ENCODE measurements at regions not wholly inside any gene's neighbourhood (a gene's known extent, or its start where the extent isn't known, plus 50 kb on each side); places are given as distances from the start of the nearest gene placed in this dataset.

GRCh38 chr2:7967707-7968405 lies 714.0 kb upstream of the ID2 start:
- DNase-seq (ENCODE audit: extremely low read depth, insufficient read length): no peak
- TF ChIP-seq CTCF (IDR thresholded peaks at IDR 0.05; ENCODE audit: insufficient read depth, low read length, poor library complexity, severe bottlenecking): no peak
- H3K27me3 ChIP-seq (replicated peaks; ENCODE audit: control insufficient read depth, insufficient read depth, low read length): peaks cover 2% of the 10 kb centered on the region; the same call in 1 of the 2 replicates
- no peaks in the 10 kb centered on the region for H3K36me3 ChIP-seq (ENCODE audit: control insufficient read depth, insufficient read depth, low read length)
- no peak overlapping the region for H3K4me3 ChIP-seq (replicated peaks; ENCODE audit: low read depth, low read length)

- no peak for TF ChIP-seq CTCF (IDR thresholded peaks at IDR 0.05; ENCODE audit: insufficient read depth, low read length, poor library complexity, severe bottlenecking)
- Histone ChIP-seq H3K27me3 (replicated peaks; ENCODE audit: control insufficient read depth, insufficient read depth, low read length) (peaks cover 3% of the 10 kb centered on the region; the same call in 1 of the 2 replicates), H3K4me3 (replicated peaks; ENCODE audit: low read depth, low read length) (no peak overlapping the region), H3K36me3 (ENCODE audit: control insufficient read depth, insufficient read depth, low read length) (no peaks in the 10 kb centered on the region)
- DNase-seq (ENCODE audit: extremely low read depth, insufficient read length): no peak
These were observed 711.9 kb upstream of the ID2 start for GRCh38 chr2:7969756-7970515.

DNA sequence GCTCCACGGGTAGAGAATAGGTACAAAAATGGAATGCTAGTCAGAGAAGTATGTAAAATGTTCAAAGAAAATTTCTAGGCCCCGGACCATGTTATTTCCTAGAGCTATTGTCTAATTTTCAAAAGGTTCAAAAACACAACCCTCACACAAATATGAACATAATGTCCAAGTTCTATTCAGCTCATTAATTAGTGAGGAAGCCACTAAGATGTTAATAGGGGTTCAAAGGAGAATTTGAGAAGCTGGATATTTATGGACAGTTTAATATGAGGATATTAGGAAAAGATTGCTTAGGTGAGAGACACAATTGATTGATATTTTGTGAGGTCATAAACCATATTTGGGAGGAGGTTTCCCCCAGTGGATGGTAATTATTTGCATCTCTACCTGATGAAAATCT lies 710.6 kb upstream of the ID2 start:
- H3K36me3 ChIP-seq (ENCODE audit: control insufficient read depth, insufficient read depth, low read length): no peaks in the 10 kb centered on the region
- H3K27me3 ChIP-seq (replicated peaks; ENCODE audit: control insufficient read depth, insufficient read depth, low read length): peaks cover 3% of the 10 kb centered on the region; the same call in 1 of the 2 replicates
- DNase-seq (ENCODE audit: extremely low read depth, insufficient read length): no peak
- H3K4me3 ChIP-seq (replicated peaks; ENCODE audit: low read depth, low read length): no peak overlapping the region
- no peak for TF ChIP-seq CTCF (IDR thresholded peaks at IDR 0.05; ENCODE audit: insufficient read depth, low read length, poor library complexity, severe bottlenecking)

DNA sequence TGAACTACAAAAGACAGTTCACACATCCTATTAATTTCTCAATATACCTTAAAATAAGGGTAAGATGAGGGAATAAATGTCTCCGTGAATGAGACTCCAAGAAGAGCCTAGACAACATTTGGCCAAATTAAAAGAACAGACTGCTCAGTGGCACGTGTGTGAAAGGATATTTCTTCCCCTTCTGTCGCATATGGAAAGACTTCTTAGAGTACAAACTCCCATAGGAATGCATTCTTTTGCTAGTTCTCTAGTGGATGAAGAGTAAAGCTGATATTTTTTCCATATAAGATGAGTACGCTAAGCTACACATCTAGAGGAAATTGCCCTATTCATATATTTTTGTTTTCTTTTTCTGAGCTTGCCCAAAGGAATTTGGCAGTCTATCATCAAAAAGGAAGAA lies 710.0 kb upstream of the ID2 start:
- no peak for TF ChIP-seq CTCF (IDR thresholded peaks at IDR 0.05; ENCODE audit: insufficient read depth, low read length, poor library complexity, severe bottlenecking)
- H3K4me3 ChIP-seq (replicated peaks; ENCODE audit: low read depth, low read length): no peak overlapping the region
- no peak for DNase-seq (ENCODE audit: extremely low read depth, insufficient read length)
- H3K27me3 ChIP-seq (replicated peaks; ENCODE audit: control insufficient read depth, insufficient read depth, low read length): peaks cover 3% of the 10 kb centered on the region; the same call in 1 of the 2 replicates
- H3K36me3 ChIP-seq (ENCODE audit: control insufficient read depth, insufficient read depth, low read length): no peaks in the 10 kb centered on the region

DNA sequence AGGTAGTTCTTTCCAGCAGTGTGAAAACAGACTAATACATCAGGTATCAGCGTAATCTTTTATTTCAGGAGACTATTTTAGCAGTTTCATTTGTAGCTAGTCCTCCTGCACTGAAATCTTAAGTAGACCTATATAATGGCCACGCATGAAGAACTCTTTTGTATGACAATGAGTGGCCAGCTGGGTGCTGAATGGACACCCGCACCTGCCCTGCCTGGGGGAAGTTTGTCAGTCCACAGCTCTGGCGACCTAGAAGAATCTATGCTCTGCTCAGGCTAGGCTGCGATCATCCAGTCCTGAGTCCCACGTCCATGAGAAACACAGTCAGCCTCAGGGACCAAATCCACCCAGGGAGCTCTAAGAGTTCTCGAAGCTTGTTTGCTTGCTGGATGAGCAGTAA lies 709.2 kb upstream of the ID2 start:
- H3K4me3 ChIP-seq (replicated peaks; ENCODE audit: low read depth, low read length): no peak overlapping the region
- DNase-seq (ENCODE audit: extremely low read depth, insufficient read length): no peak
- no peak for TF ChIP-seq CTCF (IDR thresholded peaks at IDR 0.05; ENCODE audit: insufficient read depth, low read length, poor library complexity, severe bottlenecking)
- H3K27me3 ChIP-seq (replicated peaks; ENCODE audit: control insufficient read depth, insufficient read depth, low read length): peaks cover 3% of the 10 kb centered on the region; the same call in 1 of the 2 replicates
- H3K36me3 ChIP-seq (ENCODE audit: control insufficient read depth, insufficient read depth, low read length): no peaks in the 10 kb centered on the region
